ENCODE measurements at regions not wholly inside any gene's neighbourhood (a gene's known extent, or its start where the extent isn't known, plus 50 kb on each side); places are given as distances from the start of the nearest gene placed in this dataset.

- Histone ChIP-seq H3K4me3 (no peak overlapping the region), H3K9me3 (no peaks in the 10 kb centered on the region), H3K4me1 (no peaks in the 10 kb centered on the region), H3K27ac (no peak overlapping the region), H3K4me2 (no peak overlapping the region)
- TF ChIP-seq HMGXB4 (CRISPR knock-in tag; IDR thresholded peaks at IDR 0.05; ENCODE audit: borderline replicate concordance) (no peak), RNF2 (IDR thresholded peaks at IDR 0.05; ENCODE audit: borderline replicate concordance, low read depth) (no peak), MAX (IDR thresholded peaks at IDR 0.05) (no peak), EHMT2 (IDR thresholded peaks at IDR 0.05; ENCODE audit: low read depth) (no peak), MAZ (IDR thresholded peaks at IDR 0.05; ENCODE audit: borderline replicate concordance, low read depth, low read length) (no peak), SREBF2 (IDR thresholded peaks at IDR 0.05) (no peak), JUNB (IDR thresholded peaks at IDR 0.05) (no peak), HDAC2 (IDR thresholded peaks at IDR 0.05) (no peak), BHLHE40 (IDR thresholded peaks at IDR 0.05; ENCODE audit: low read depth, low read length) (no peak), TFCP2L1 (CRISPR knock-in tag; IDR thresholded peaks at IDR 0.05) (no peak), ATOH8 (CRISPR knock-in tag; IDR thresholded peaks at IDR 0.05; ENCODE audit: low read depth) (no peak)
- ATAC-seq (no peak), FAIRE-seq (no peak), DNase-seq (ENCODE audit: low read depth in 1 of 2, low spot score in 1 of 2) (no peak)
- CTCF ChIA-PET = interaction anchor here (1.2 to 1.4 kb wide), 2 partner anchors 9 to 299 kb away, joined by 3 read pairs; no protein-coding TSS in a partner anchor
- POLR2A ChIA-PET = no interaction called here
- 9% methylated on average over 7 of the region's 7 CpGs for WGBS (ENCODE audit: missing lambda C conversion rate)
These were observed 93.8 kb upstream of the PPP1R26 start for GRCh38 chr9:135385793-135386192.

GRCh38 chr9:135387976-135388375 is 91.6 kb upstream of the PPP1R26 start:
- DNase-seq (ENCODE audit: low read depth in 1 of 2, low spot score in 1 of 2) = no peak
- ChIA-PET POLR2A (no interaction called here), CTCF (interaction anchor here (0.7 to 3.5 kb wide), 2 partner anchors 25 to 1461 kb away, joined by 3 to 23 read pairs; no protein-coding TSS in a partner anchor)
- H3K4me2 ChIP-seq = no peak overlapping the region
- H3K27ac ChIP-seq = no peak overlapping the region
- no peaks in the 10 kb centered on the region for H3K4me1 ChIP-seq
- TF ChIP-seq HMGXB4 (CRISPR knock-in tag; IDR thresholded peaks at IDR 0.05; ENCODE audit: borderline replicate concordance) = no peak
- TF ChIP-seq ZNF302 (CRISPR knock-in tag; IDR thresholded peaks at IDR 0.05) = no peak
- no peak for TF ChIP-seq HOXB13 (CRISPR knock-in tag; IDR thresholded peaks at IDR 0.05; ENCODE audit: low read depth)
- TF ChIP-seq NR3C1 (IDR thresholded peaks at IDR 0.05) = no peak
- no peak for TF ChIP-seq MAZ (IDR thresholded peaks at IDR 0.05; ENCODE audit: borderline replicate concordance, low read depth, low read length)
- no peak for TF ChIP-seq HOXA7 (CRISPR knock-in tag; IDR thresholded peaks at IDR 0.05)
- TF ChIP-seq CHD4 (IDR thresholded peaks at IDR 0.05; ENCODE audit: borderline replicate concordance) = no peak
- TF ChIP-seq RNF2 (IDR thresholded peaks at IDR 0.05; ENCODE audit: borderline replicate concordance, low read depth) = no peak
- no peak for TF ChIP-seq FOXS1 (CRISPR knock-in tag; IDR thresholded peaks at IDR 0.05)
- no peak for TF ChIP-seq CBX8 (IDR thresholded peaks at IDR 0.05)
- no peak for TF ChIP-seq KDM5A (IDR thresholded peaks at IDR 0.05)
- no peak for TF ChIP-seq MAFK (IDR thresholded peaks at IDR 0.05; ENCODE audit: partially characterized antibody)
- no peak for TF ChIP-seq USF2 (IDR thresholded peaks at IDR 0.05)
- no peak for TF ChIP-seq SREBF2 (IDR thresholded peaks at IDR 0.05)
- no peak for TF ChIP-seq CBX2 (IDR thresholded peaks at IDR 0.05; ENCODE audit: borderline replicate concordance, low read depth)
- no peak for TF ChIP-seq ZFP36 (IDR thresholded peaks at IDR 0.05; ENCODE audit: borderline replicate concordance, partially characterized antibody)
- TF ChIP-seq CTCF (IDR thresholded peaks at IDR 0.05) = no peak
- no peak for TF ChIP-seq HDAC2 (IDR thresholded peaks at IDR 0.05)
- TF ChIP-seq EP300 (IDR thresholded peaks at IDR 0.05) = no peak
- ATAC-seq = no peak
- WGBS (ENCODE audit: missing lambda C conversion rate) = 32% methylated on average over 8 of the region's 8 CpGs
- no peak overlapping the region for H3K4me3 ChIP-seq
- no peaks in the 10 kb centered on the region for H3K9me3 ChIP-seq
- FAIRE-seq = no peak

Data from A549 (cell line).